ENCODE measurements at regions not wholly inside any gene's neighbourhood (a gene's known extent, or its start where the extent isn't known, plus 50 kb on each side); places are given as distances from the start of the nearest gene placed in this dataset.

DNA sequence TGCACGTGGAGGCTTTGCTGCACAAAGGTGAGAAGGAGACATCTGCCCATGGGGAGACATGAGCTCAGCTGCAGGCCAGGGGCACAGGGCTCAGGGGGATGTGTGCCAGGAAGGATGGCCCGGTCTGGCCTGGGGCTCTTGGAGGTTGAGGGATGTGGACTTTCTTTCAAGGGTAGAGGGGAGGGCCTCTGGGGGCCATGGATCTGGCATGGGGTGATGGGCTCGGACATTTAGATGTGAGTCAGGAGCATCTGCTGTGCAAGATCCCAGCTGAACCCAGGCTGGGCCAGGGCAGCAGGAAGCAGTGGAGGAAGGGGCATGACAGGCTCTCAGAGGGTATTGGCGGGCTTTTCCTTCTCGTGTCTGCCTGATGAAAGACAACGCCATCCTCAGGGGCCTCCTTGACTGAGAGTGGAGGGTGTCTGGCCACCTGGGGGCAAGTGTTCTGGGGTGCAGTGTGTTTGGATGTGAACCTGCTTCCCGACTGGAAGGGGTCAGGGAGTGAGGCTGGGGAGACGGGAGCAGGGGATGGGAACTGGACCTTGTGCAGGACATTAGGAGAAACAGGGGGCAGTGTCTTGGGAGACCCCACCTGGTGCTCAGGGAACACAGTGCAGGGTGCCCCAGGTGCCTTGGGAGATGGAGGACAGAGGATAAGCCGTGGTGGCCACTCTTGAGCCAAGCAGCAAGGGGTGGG lies 156.1 kb downstream of the ERMARD start:
- H3K4me2 ChIP-seq = no peak overlapping the region
- no peak overlapping the region for H3K4me3 ChIP-seq (ENCODE audit: low read depth in 2 of 2, low read length in 1 of 2)
- H3K9me2 ChIP-seq = no peaks in the 10 kb centered on the region
- POLR2A ChIA-PET = no interaction called here
- WGBS (ENCODE audit: low lambda C conversion rate) = 12% methylated on average over 6 of the region's 9 CpGs
- no peaks in the 10 kb centered on the region for H3F3A ChIP-seq (replicated peaks; ENCODE audit: insufficient read depth)
- H3K36me3 ChIP-seq (replicated peaks in 1 of 2; ENCODE audit: control insufficient read depth in 1 of 2, insufficient read depth in 2 of 2, low read length in 1 of 2) = no peaks in the 10 kb centered on the region
- no peaks in the 10 kb centered on the region for H3K4me1 ChIP-seq (ENCODE audit: control insufficient read depth in 1 of 2, insufficient read depth in 2 of 2, low read depth in 1 of 2, low read length in 1 of 2)
- H2AFZ ChIP-seq (ENCODE audit: low read depth) = no peak overlapping the region
- no peak for DNase-seq
- H3K9ac ChIP-seq = no peak overlapping the region
- H3K9me3 ChIP-seq = no peaks in the 10 kb centered on the region
- CTCF ChIA-PET = no interaction called here
- TF ChIP-seq, protein P1, sequence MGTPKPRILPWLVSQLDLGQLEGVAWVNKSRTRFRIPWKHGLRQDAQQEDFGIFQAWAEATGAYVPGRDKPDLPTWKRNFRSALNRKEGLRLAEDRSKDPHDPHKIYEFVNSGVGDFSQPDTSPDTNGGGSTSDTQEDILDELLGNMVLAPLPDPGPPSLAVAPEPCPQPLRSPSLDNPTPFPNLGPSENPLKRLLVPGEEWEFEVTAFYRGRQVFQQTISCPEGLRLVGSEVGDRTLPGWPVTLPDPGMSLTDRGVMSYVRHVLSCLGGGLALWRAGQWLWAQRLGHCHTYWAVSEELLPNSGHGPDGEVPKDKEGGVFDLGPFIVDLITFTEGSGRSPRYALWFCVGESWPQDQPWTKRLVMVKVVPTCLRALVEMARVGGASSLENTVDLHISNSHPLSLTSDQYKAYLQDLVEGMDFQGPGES (IDR thresholded peaks at IDR 0.05; ENCODE audit: low read depth, low read length) = no peak
- TF ChIP-seq GATA2 (CRISPR knock-in tag; IDR thresholded peaks at IDR 0.05) (no peak), RFX5 (IDR thresholded peaks at IDR 0.05; ENCODE audit: low read length) (no peak), FOXJ3 (CRISPR knock-in tag; IDR thresholded peaks at IDR 0.05) (no peak), REST (IDR thresholded peaks at IDR 0.05; ENCODE audit: low read depth, low read length) (no peak), USF1 (IDR thresholded peaks at IDR 0.05; ENCODE audit: borderline replicate concordance, low read depth) (no peak), FOSL2 (IDR thresholded peaks at IDR 0.05; ENCODE audit: borderline replicate concordance, low read depth) (no peak), YY1 (IDR thresholded peaks at IDR 0.05; ENCODE audit: low read depth) (no peak), MEF2A (IDR thresholded peaks at IDR 0.05; ENCODE audit: borderline replicate concordance, low read depth) (no peak), TAF1 (IDR thresholded peaks at IDR 0.05; ENCODE audit: borderline replicate concordance, low read depth, low read length) (no peak), RAD21 (IDR thresholded peaks at IDR 0.05; ENCODE audit: low read length) (no peak), MAX (IDR thresholded peaks at IDR 0.05; ENCODE audit: low read depth) (no peak), JUND (IDR thresholded peaks at IDR 0.05) (no peak), GABPA (IDR thresholded peaks at IDR 0.05; ENCODE audit: low read depth) (no peak), TEAD4 (IDR thresholded peaks at IDR 0.05; ENCODE audit: borderline replicate concordance, insufficient read depth) (no peak), RXRA (IDR thresholded peaks at IDR 0.05; ENCODE audit: borderline replicate concordance, low read depth) (no peak), NRF1 (IDR thresholded peaks at IDR 0.05; ENCODE audit: low read depth, low read length) (no peak)
- no peaks in the 10 kb centered on the region for H3K27me3 ChIP-seq (ENCODE audit: insufficient read depth)
- no peak overlapping the region for H3K27ac ChIP-seq (ENCODE audit: low read depth in 2 of 2, low read length in 1 of 2)
- H3K79me2 ChIP-seq (ENCODE audit: insufficient read depth) = no peaks in the 10 kb centered on the region
- H4K20me1 ChIP-seq (ENCODE audit: insufficient read depth) = no peaks in the 10 kb centered on the region

All from SK-N-SH (cell line).